NCI-H2107 treated with DMSO at 0.1 percent for 48 hours (cell line): ENCODE measurements at regions not wholly inside any gene's neighbourhood (a gene's known extent, or its start where the extent isn't known, plus 50 kb on each side); places are given as distances from the start of the nearest gene placed in this dataset.

Experiments used
- DNase-seq: peaks from one replicate; lab custom pipeline; 2025; ENCODE audit not compliant: unreplicated experiment; lab: John Stamatoyannopoulos, UW

- no peak for DNase-seq
Observed at GRCh38 chr6:85396159-85396808, 53.6 kb upstream of the NT5E start.

GRCh38 chr6:85395746-85396145 is 54.1 kb upstream of the NT5E start:
- DNase-seq: no peak

- DNase-seq: no peak
Observed at GRCh38 chr6:85394853-85395538, 54.9 kb upstream of the NT5E start.

GRCh38 chr6:85394199-85394598 is 55.7 kb upstream of the NT5E start:
- no peak for DNase-seq

GRCh38 chr6:85392379-85392778 is 57.5 kb upstream of the NT5E start:
- no peak for DNase-seq

GRCh38 chr6:85390775-85391174 is 59.1 kb upstream of the NT5E start:
- DNase-seq: no peak

GRCh38 chr6:85390105-85390728 is 59.7 kb upstream of the NT5E start:
- DNase-seq: no peak

- DNase-seq: no peak
Observed at GRCh38 chr6:85389151-85389797, 60.6 kb upstream of the NT5E start.

GRCh38 chr6:85388531-85388930 is 61.4 kb upstream of the NT5E start:
- DNase-seq: no peak

- no peak for DNase-seq
Observed at GRCh38 chr6:85385636-85386315, 64.1 kb upstream of the NT5E start.

- no peak for DNase-seq
Observed at GRCh38 chr6:85383042-85383441, 66.8 kb upstream of the NT5E start.

GRCh38 chr6:85382541-85382940 is 67.3 kb upstream of the NT5E start:
- no peak for DNase-seq

- no peak for DNase-seq
Observed at GRCh38 chr6:85372915-85373270, 77.0 kb upstream of the NT5E start.

- no peak for DNase-seq
Observed at GRCh38 chr6:85372188-85372914, 77.5 kb upstream of the NT5E start.

- DNase-seq: no peak
Observed at GRCh38 chr6:85368631-85369030, 81.3 kb upstream of the NT5E start.

GRCh38 chr6:85364344-85364743 is 85.5 kb upstream of the NT5E start:
- no peak for DNase-seq

- DNase-seq: no peak
Observed at GRCh38 chr6:85363870-85364269, 86.0 kb upstream of the NT5E start.

GRCh38 chr6:85362652-85363310 is 87.1 kb upstream of the NT5E start:
- no peak for DNase-seq

- no peak for DNase-seq
Observed at GRCh38 chr6:85361643-85362014, 88.3 kb upstream of the NT5E start.
